HepG2 (cell line): ENCODE measurements at regions not wholly inside any gene's neighbourhood (a gene's known extent, or its start where the extent isn't known, plus 50 kb on each side); places are given as distances from the start of the nearest gene placed in this dataset.

Experiments used
- ATAC-seq: fragments of 200-7000 bp; cut with Tn5 transposase; 3 replicates; pipeline ENCODE4 v1.9.1; 2020; ENCODE audit warnings: mild to moderate bottlenecking, moderate library complexity
- BruUV-seq: library from RNA; stranded (reverse); fragments of 400-500 nt; replicated peaks from 2 replicates; lab custom pipeline; 2021; lab: Mats Ljungman, UMichigan
- CTCF ChIA-PET: fragments of 300-600 bp; formaldehyde crosslinking; extraction: SDS; loops from one replicate; lab custom pipeline; 2021; ENCODE audit warnings: low total read pairs, inconsistent platforms, low intra/inter-chr PET ratio; lab: Yijun Ruan, JAX
- POLR2A ChIA-PET: fragments of 350-600 bp; sonication (Branson Sonifier 250); formaldehyde crosslinking; loops from one replicate; lab custom pipeline; 2020; ENCODE audit warnings: antibody characterized with exemption, inconsistent platforms; lab: Yijun Ruan, JAX
- DNase-seq: peaks from one replicate; pipeline ENCODE4 v3.0.0-alpha.2; 2015; ENCODE audit warnings: low spot score
- FAIRE-seq: peaks from 3 replicates; lab custom pipeline; 2011; peaks lifted over from hg19 to GRCh38; lab: Jason Lieb, UNC
- H2AFZ ChIP-seq: one replicate; pipeline ENCODE4 v1.6.1; 2011; ENCODE audit warnings: low read length, inconsistent platforms
- H3K27ac ChIP-seq: fragments of 300-600 bp; 3 replicates; pipeline ENCODE4 v1.8.0; 2011; ENCODE audit warnings: mixed run types, mild to moderate bottlenecking, mixed read lengths, low read length, inconsistent platforms; ENCODE audit not compliant: insufficient read depth; ENCODE audit errors: extremely low read length
- H3K27me3 ChIP-seq, 2 experiments: fragments of 200-600 bp in 1 of 2; 2 replicates in 1 of 2; 3 replicates in 1 of 2; pipeline versions ENCODE4 v1.6.0 to v1.8.0; 2011; ENCODE audit warnings: low read length in 2 of 2, mild to moderate bottlenecking in 2 of 2, moderate library complexity in 2 of 2, inconsistent platforms in 1 of 2; ENCODE audit not compliant: insufficient read depth in 2 of 2, control insufficient read depth in 1 of 2
- H3K36me3 ChIP-seq, 2 experiments: fragments of 200-600 bp in 1 of 2; replicated peaks in 1 of 2; 2 replicates in 1 of 2; 3 replicates in 1 of 2; pipeline versions ENCODE4 v1.5.1 to v1.8.0; 2011; ENCODE audit warnings: low read length in 2 of 2, inconsistent platforms in 1 of 2; ENCODE audit not compliant: insufficient read depth in 2 of 2, control insufficient read depth in 1 of 2
- H3K4me1 ChIP-seq: 2 replicates; pipeline ENCODE4 v1.5.1; 2012; ENCODE audit warnings: low read length, inconsistent platforms; ENCODE audit not compliant: insufficient read depth
- H3K4me2 ChIP-seq: 2 replicates; pipeline ENCODE4 v1.6.0; 2011; ENCODE audit warnings: low read depth, low read length, inconsistent platforms
- H3K4me3 ChIP-seq, 3 experiments: fragments of 200-600 bp in 1 of 3; sonication (generic), shearing (Covaris generic) in 1 of 3; replicated peaks in 1 of 3; 2 replicates each; pipeline ENCODE4 v1.5.1; 2011 to 2016; ENCODE audit warnings: low read length in 3 of 3, inconsistent platforms in 2 of 3, low read depth in 2 of 3, mild to moderate bottlenecking in 2 of 3, control low read depth in 1 of 3, mixed read lengths in 1 of 3; ENCODE audit not compliant: insufficient read depth in 1 of 3
- H3K79me2 ChIP-seq: one replicate; pipeline ENCODE4 v1.6.1; 2011; ENCODE audit warnings: low read length, inconsistent platforms; ENCODE audit not compliant: insufficient read depth
- H3K9ac ChIP-seq: 2 replicates; pipeline ENCODE4 v1.6.0; 2011; ENCODE audit warnings: mild to moderate bottlenecking, low read depth, low read length, inconsistent platforms; ENCODE audit not compliant: insufficient read depth
- H3K9me3 ChIP-seq: 2 replicates; pipeline ENCODE4 v1.5.1; 2012; ENCODE audit warnings: mild to moderate bottlenecking, low read length
- H4K20me1 ChIP-seq: 2 replicates; pipeline ENCODE4 v1.6.0; 2011; ENCODE audit warnings: inconsistent platforms, mild to moderate bottlenecking, low read length, moderate library complexity; ENCODE audit not compliant: insufficient read depth
- DPF2 ChIP-seq: sonication (generic); formaldehyde crosslinking; IDR thresholded peaks from 2 replicates; pipeline ENCODE4 v1.4.0; 2020; ENCODE audit warnings: mild to moderate bottlenecking, low read depth, missing genetic modification reagents, borderline replicate concordance
- JDP2 ChIP-seq: sonication (generic); formaldehyde crosslinking; IDR thresholded peaks from 2 replicates; pipeline ENCODE4 v1.8.1; 2022; ENCODE audit warnings: missing genetic modification reagents, borderline replicate concordance
- MED8 ChIP-seq: sonication (generic); formaldehyde crosslinking; IDR thresholded peaks from 2 replicates; pipeline ENCODE4 v1.8.1; 2023; ENCODE audit warnings: mild to moderate bottlenecking, missing genetic modification reagents; ENCODE audit not compliant: insufficient replicate concordance
- NCOA1 ChIP-seq: sonication (generic); formaldehyde crosslinking; IDR thresholded peaks from 2 replicates; pipeline ENCODE4 v1.9.0; 2021; ENCODE audit warnings: missing genetic modification reagents
- NFE2L2 ChIP-seq: fragments of 150-350 bp; IDR thresholded peaks from 2 replicates; pipeline ENCODE4 v1.6.1; 2014; ENCODE audit warnings: low read length
- SALL1 ChIP-seq: sonication (generic); formaldehyde crosslinking; IDR thresholded peaks from 2 replicates; pipeline ENCODE4 v1.8.0; 2022; ENCODE audit warnings: mild to moderate bottlenecking, missing genetic modification reagents
- SNAI1 ChIP-seq: sonication (generic); formaldehyde crosslinking; IDR thresholded peaks from 2 replicates; pipeline ENCODE4 v1.5.0; 2020; ENCODE audit warnings: mild to moderate bottlenecking, missing genetic modification reagents, borderline replicate concordance
- ZNF225 ChIP-seq: sonication (generic); formaldehyde crosslinking; IDR thresholded peaks from 2 replicates; pipeline ENCODE4 v1.4.0; 2020; ENCODE audit warnings: mild to moderate bottlenecking, missing genetic modification reagents
- ZNF350 ChIP-seq: sonication (generic); formaldehyde crosslinking; IDR thresholded peaks from 2 replicates; pipeline ENCODE4 v1.4.0; 2020; ENCODE audit warnings: mild to moderate bottlenecking, low read depth, missing genetic modification reagents, borderline replicate concordance
- ZNF629 ChIP-seq: sonication (generic); formaldehyde crosslinking; conservative IDR thresholded peaks from 2 replicates; pipeline ENCODE4 v1.5.0; 2020; ENCODE audit warnings: missing genetic modification reagents
- ZNF891 ChIP-seq: sonication (generic); formaldehyde crosslinking; IDR thresholded peaks from 2 replicates; pipeline ENCODE4 v1.5.0; 2020; ENCODE audit warnings: mild to moderate bottlenecking, missing genetic modification reagents
- WGBS: methylation state at CpG from one replicate; pipeline ENCODE4 v1.1.6; 2017; ENCODE audit warnings: low lambda C conversion rate; 5-methylcytosine and 5-hydroxymethylcytosine counted together
- in situ Hi-C: cut with HindIII; loops from 2 replicates; pipeline ENCODE4 v1.10.0; 2017; ENCODE audit warnings: low pct_unique_long_range_greater_than_20kb; ENCODE audit not compliant: extremely low pct_ligation_motif_present
- intact Hi-C: fragments of 100-400 bp; cut with micrococcal nuclease; formaldehyde crosslinking; loops from one replicate; pipeline ENCODE4 v1.10.0; 2022; ENCODE audit not compliant: unreplicated experiment
- TF ChIP-seq, protein P1 (sequence below): sonication (generic); formaldehyde crosslinking; IDR thresholded peaks from 2 replicates; pipeline ENCODE4 v1.4.0; 2020; ENCODE audit warnings: missing genetic modification reagents
- TF ChIP-seq, protein P2 (sequence below): sonication (generic); formaldehyde crosslinking; IDR thresholded peaks from 2 replicates; pipeline ENCODE4 v1.9.0; 2022; ENCODE audit warnings: missing genetic modification reagents, mild to moderate bottlenecking, borderline replicate concordance
- TF ChIP-seq, protein P3 (sequence below), 2 experiments: sonication (generic) in 1 of 2; formaldehyde crosslinking in 1 of 2; IDR thresholded peaks; 2 replicates each; pipeline versions ENCODE4 v1.4.0 to v1.6.1; 2018 to 2020; ENCODE audit warnings: missing genetic modification reagents in 2 of 2, borderline replicate concordance in 1 of 2, low read depth in 1 of 2, mild to moderate bottlenecking in 1 of 2, missing biosample characterization in 1 of 2
- TF ChIP-seq, protein P4 (sequence below): IDR thresholded peaks from 2 replicates; pipeline ENCODE4 v1.6.1; 2012; ENCODE audit warnings: inconsistent platforms

DNA sequence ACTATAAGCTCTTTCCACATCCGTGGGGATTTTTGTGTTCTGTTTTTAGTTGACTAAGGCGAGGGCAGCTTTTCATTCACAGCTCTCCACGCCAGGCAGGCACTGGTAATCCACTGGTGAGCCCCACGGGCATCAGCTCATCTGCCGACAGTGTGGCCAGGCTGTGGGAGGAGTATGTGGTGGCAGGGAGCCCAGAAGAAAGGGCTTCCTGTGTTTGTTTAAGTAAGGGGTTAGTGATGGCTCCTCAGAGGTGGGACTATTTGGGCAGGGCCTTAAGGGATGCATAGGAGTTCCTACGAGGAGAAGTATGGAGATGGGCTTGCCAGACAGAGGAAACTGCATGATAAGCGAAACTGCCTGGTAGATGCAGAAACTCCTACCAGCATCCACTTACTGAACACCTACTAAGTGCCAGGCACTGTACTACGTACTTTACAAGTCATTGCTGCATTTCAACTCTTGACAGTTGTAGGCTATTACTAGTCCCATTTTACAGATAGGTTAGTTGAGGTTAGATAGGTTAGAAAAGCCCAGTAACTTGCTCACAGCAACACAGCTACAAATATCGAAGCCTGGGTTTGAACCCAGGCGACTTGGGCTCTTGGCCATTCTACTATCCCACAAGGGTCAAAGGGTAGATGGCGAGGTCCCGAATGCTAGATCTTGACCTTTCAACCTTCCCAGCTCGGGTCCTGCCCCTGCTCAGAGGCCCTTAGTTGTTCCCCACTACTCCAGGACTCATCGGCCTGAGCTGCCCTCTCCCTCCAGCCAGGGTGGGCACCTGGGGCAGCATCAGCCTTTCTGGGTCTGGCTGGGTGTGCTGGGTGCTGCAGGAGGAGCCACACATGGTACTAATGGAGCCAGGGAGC, 55.1 kb downstream of the CEBPB start (continued):
- TF ChIP-seq SNAI1 (CRISPR knock-in tag) = 0 out of 2 replicates have a peak, but pooled peaks have one; percentile 55
- peak; percentile 98 for TF ChIP-seq ZNF629
- TF ChIP-seq, protein P1, sequence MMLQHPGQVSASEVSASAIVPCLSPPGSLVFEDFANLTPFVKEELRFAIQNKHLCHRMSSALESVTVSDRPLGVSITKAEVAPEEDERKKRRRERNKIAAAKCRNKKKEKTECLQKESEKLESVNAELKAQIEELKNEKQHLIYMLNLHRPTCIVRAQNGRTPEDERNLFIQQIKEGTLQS (CRISPR knock-in tag) = no peak
- TF ChIP-seq JDP2 (CRISPR knock-in tag) = no peak
- TF ChIP-seq DPF2 (CRISPR knock-in tag) = no peak
- peak; percentile 21; the same call in 1 of the 2 replicates for TF ChIP-seq SALL1 (CRISPR knock-in tag)
- peak; percentile 49; the same call in 1 of the 2 replicates for TF ChIP-seq NCOA1 (CRISPR knock-in tag)
- peak; percentile 30 for TF ChIP-seq MED8 (CRISPR knock-in tag)

DNA sequence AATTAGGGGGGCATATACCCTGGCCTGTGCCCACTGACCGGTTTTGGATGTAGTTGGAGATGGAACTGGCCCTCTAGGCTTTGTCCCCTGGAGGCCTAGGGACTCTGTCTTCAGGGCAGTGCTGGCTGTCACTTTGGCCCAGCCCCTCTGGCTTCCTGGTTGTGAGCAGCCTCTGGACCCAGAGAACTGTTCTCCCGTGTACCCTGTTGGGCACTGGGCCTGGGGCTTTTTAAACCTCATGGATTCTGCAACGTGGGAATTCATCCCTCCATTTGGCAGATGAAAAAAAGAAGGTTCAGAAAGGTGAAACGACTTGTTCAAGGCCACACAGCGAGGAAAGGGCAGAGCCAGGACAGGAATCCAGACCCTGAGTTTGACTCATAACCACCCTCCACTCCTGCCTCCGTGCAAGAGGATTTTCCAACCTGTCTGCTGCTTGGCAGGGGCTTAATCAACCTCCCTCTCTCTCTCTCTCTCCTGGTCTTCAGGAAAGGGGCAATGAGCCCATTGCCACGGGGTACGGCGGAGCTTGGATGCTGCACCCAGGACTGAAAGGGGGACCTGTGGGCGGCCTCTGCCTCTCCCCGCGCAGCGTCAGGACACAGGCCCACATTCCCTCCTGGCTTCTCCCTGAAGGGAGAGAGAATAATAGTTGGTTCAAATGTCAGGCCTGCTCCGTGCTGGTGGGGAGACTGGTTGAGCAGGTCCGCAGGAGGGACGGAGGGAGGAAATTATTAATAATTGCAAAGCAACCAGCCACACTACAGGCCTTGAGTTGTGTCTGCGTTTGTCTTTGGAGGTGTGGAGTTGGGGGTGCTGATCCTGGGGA, 56.0 kb downstream of the CEBPB start:
- ChIA-PET CTCF (no interaction called here), POLR2A (interaction anchor here (1.3 kb wide), 1 partner anchor 14 kb away, joined by 3 read pairs; no protein-coding TSS in a partner anchor)
- FAIRE-seq (no peak), ATAC-seq (peak; percentile 45), DNase-seq (no peak)
- H3K9me3 ChIP-seq = no peaks in the 10 kb centered on the region
- H3K36me3 ChIP-seq = no peaks in the 10 kb centered on the region
- H3K4me1 ChIP-seq = peaks cover 83% of the 10 kb centered on the region
- no peak overlapping the region for H2AFZ ChIP-seq
- no peaks in the 10 kb centered on the region for H3K79me2 ChIP-seq
- H3K9ac ChIP-seq = no peak overlapping the region
- no TSS peak for BruUV-seq
- no peaks in the 10 kb centered on the region for H4K20me1 ChIP-seq
- peak overlapping the region; percentile 63 for H3K4me2 ChIP-seq
- peaks cover 18 to 36% of the 10 kb centered on the region in 2 experiments; a peak in 4 of 5 replicates for H3K27me3 ChIP-seq
- in situ Hi-C loops (no loop called here), intact Hi-C loops (loop anchor here (10.0 kb wide), 1 partner anchor 52 kb away; the partner anchor contains the start of gene CEBPB)
- H3K4me3 ChIP-seq = peak overlapping the region in 1 of 3 experiments; percentile 47; a peak in 1 of 6 replicates
- WGBS = 13% methylated on average over 17 of the region's 17 CpGs
- no peak overlapping the region for H3K27ac ChIP-seq
- TF ChIP-seq, protein P2, sequence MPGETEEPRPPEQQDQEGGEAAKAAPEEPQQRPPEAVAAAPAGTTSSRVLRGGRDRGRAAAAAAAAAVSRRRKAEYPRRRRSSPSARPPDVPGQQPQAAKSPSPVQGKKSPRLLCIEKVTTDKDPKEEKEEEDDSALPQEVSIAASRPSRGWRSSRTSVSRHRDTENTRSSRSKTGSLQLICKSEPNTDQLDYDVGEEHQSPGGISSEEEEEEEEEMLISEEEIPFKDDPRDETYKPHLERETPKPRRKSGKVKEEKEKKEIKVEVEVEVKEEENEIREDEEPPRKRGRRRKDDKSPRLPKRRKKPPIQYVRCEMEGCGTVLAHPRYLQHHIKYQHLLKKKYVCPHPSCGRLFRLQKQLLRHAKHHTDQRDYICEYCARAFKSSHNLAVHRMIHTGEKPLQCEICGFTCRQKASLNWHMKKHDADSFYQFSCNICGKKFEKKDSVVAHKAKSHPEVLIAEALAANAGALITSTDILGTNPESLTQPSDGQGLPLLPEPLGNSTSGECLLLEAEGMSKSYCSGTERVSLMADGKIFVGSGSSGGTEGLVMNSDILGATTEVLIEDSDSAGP = 0 out of 2 replicates have a peak, but pooled peaks have one; percentile 9
- no peak for TF ChIP-seq ZNF350 (CRISPR knock-in tag)
- no peak for TF ChIP-seq NFE2L2
- TF ChIP-seq, protein P3, sequence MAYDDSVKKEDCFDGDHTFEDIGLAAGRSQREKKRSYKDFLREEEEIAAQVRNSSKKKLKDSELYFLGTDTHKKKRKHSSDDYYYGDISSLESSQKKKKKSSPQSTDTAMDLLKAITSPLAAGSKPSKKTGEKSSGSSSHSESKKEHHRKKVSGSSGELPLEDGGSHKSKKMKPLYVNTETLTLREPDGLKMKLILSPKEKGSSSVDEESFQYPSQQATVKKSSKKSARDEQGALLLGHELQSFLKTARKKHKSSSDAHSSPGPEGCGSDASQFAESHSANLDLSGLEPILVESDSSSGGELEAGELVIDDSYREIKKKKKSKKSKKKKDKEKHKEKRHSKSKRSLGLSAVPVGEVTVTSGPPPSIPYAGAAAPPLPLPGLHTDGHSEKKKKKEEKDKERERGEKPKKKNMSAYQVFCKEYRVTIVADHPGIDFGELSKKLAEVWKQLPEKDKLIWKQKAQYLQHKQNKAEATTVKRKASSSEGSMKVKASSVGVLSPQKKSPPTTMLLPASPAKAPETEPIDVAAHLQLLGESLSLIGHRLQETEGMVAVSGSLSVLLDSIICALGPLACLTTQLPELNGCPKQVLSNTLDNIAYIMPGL (CRISPR knock-in tag; IDR thresholded peaks at IDR 0.05; ENCODE audit: borderline replicate concordance in 1 of 2, low read depth in 1 of 2) = 0 out of 4 replicates have a peak, but pooled peaks of 1 of the 2 experiments have one; percentile 49
- TF ChIP-seq ZNF225 = 0 out of 2 replicates have a peak, but pooled peaks have one; percentile 8
- TF ChIP-seq, protein P4, sequence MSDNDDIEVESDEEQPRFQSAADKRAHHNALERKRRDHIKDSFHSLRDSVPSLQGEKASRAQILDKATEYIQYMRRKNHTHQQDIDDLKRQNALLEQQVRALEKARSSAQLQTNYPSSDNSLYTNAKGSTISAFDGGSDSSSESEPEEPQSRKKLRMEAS = 0 out of 2 replicates have a peak, but pooled peaks have one; percentile 21
- TF ChIP-seq ZNF891 (CRISPR knock-in tag) = peak; percentile 47
